H9 (cell line): ENCODE measurements at regions not wholly inside any gene's neighbourhood (a gene's known extent, or its start where the extent isn't known, plus 50 kb on each side); places are given as distances from the start of the nearest gene placed in this dataset.

Experiments used
- DNase-seq: peaks from one replicate; pipeline ENCODE4 v3.0.0-alpha.2; 2017
- H2AFZ ChIP-seq: one replicate; pipeline ENCODE4 v1.6.1; 2013; ENCODE audit warnings: mild to moderate bottlenecking, low read length, control low read depth, moderate library complexity
- H2AK5ac ChIP-seq: 2 replicates; pipeline ENCODE4 v1.6.1; 2013; ENCODE audit warnings: low read length, control low read depth, mixed read lengths; ENCODE audit not compliant: insufficient read length
- H2BK120ac ChIP-seq: one replicate; pipeline ENCODE4 v1.6.1; 2013; ENCODE audit warnings: low read depth, mild to moderate bottlenecking, low read length, control low read depth, inconsistent platforms; ENCODE audit not compliant: poor library complexity, severe bottlenecking
- H2BK12ac ChIP-seq: 2 replicates; pipeline ENCODE4 v1.6.1; 2013; ENCODE audit warnings: low read length, control low read depth, mixed read lengths, low read depth; ENCODE audit not compliant: insufficient read length
- H2BK15ac ChIP-seq: 2 replicates; pipeline ENCODE4 v1.6.1; 2013; ENCODE audit warnings: low read depth, low read length, control low read depth
- H2BK20ac ChIP-seq: one replicate; pipeline ENCODE4 v1.6.1; 2013; ENCODE audit warnings: low read depth, mild to moderate bottlenecking, low read length, control low read depth, inconsistent platforms; ENCODE audit not compliant: poor library complexity, severe bottlenecking
- H2BK5ac ChIP-seq: 2 replicates; pipeline ENCODE4 v1.6.1; 2013; ENCODE audit warnings: low read length, control low read depth, mixed read lengths; ENCODE audit not compliant: insufficient read length
- H3K14ac ChIP-seq: 2 replicates; pipeline ENCODE4 v1.6.1; 2013; ENCODE audit warnings: low read length, control low read depth; ENCODE audit not compliant: insufficient read depth
- H3K18ac ChIP-seq: 2 replicates; pipeline ENCODE4 v1.6.1; 2013; ENCODE audit warnings: low read depth, mild to moderate bottlenecking, mixed read lengths, low read length, control low read depth; ENCODE audit not compliant: insufficient read length
- H3K23ac ChIP-seq: 2 replicates; pipeline ENCODE4 v1.6.1; 2013; ENCODE audit warnings: low read length, control low read depth, mixed read lengths, low read depth; ENCODE audit not compliant: insufficient read length
- H3K23me2 ChIP-seq: 2 replicates; pipeline ENCODE4 v1.6.1; 2013; ENCODE audit warnings: low read depth, mild to moderate bottlenecking, mixed read lengths, low read length, control low read depth; ENCODE audit not compliant: insufficient read length, poor library complexity, severe bottlenecking
- H3K27ac ChIP-seq: 2 replicates; pipeline ENCODE4 v1.5.1; 2013; ENCODE audit warnings: low read length, control low read depth, mixed read lengths, low read depth; ENCODE audit not compliant: insufficient read length
- H3K27me3 ChIP-seq: 2 replicates; pipeline ENCODE4 v1.6.1; 2013; ENCODE audit warnings: low read length, control low read depth, inconsistent platforms; ENCODE audit not compliant: insufficient read depth
- H3K4ac ChIP-seq: 2 replicates; pipeline ENCODE4 v1.6.1; 2013; ENCODE audit warnings: low read depth, mild to moderate bottlenecking, control low read depth, inconsistent platforms, low read length, moderate library complexity
- H3K4me1 ChIP-seq: 2 replicates; pipeline ENCODE4 v1.6.1; 2013; ENCODE audit warnings: low read length, control low read depth, inconsistent platforms; ENCODE audit not compliant: insufficient read depth
- H3K4me2 ChIP-seq: 2 replicates; pipeline ENCODE4 v1.6.1; 2013; ENCODE audit warnings: low read length, control low read depth, mixed read lengths; ENCODE audit not compliant: insufficient read length, insufficient read depth
- H3K56ac ChIP-seq: 2 replicates; pipeline ENCODE4 v1.6.1; 2013; ENCODE audit warnings: low read depth, mild to moderate bottlenecking, mixed read lengths, low read length, control low read depth; ENCODE audit not compliant: insufficient read length
- H3K79me1 ChIP-seq: 2 replicates; pipeline ENCODE4 v1.6.1; 2013; ENCODE audit warnings: low read depth, mild to moderate bottlenecking, moderate library complexity, low read length, control low read depth, inconsistent platforms; ENCODE audit not compliant: insufficient read depth, poor library complexity, severe bottlenecking
- H3K79me2 ChIP-seq: 2 replicates; pipeline ENCODE4 v1.6.1; 2013; ENCODE audit warnings: low read length, control low read depth, inconsistent platforms; ENCODE audit not compliant: insufficient read depth
- H3K9ac ChIP-seq: 2 replicates; pipeline ENCODE4 v1.6.1; 2013; ENCODE audit warnings: low read length, control low read depth, mixed read lengths; ENCODE audit not compliant: insufficient read length; ENCODE audit errors: extremely low read depth
- H3K9me3 ChIP-seq: one replicate; pipeline ENCODE4 v1.6.1; 2013; ENCODE audit warnings: low read depth, low read length, inconsistent platforms; ENCODE audit not compliant: control insufficient read depth
- H3T11ph ChIP-seq: one replicate; pipeline ENCODE4 v1.6.1; 2013; ENCODE audit warnings: mild to moderate bottlenecking, low read length, control low read depth, inconsistent platforms
- H4K20me1 ChIP-seq: one replicate; pipeline ENCODE4 v1.6.1; 2013; ENCODE audit not compliant: control insufficient read depth, insufficient read length, insufficient read depth
- H4K5ac ChIP-seq: 2 replicates; pipeline ENCODE4 v1.6.1; 2013; ENCODE audit warnings: low read depth, mild to moderate bottlenecking, mixed read lengths, low read length, control low read depth; ENCODE audit not compliant: insufficient read length
- H4K8ac ChIP-seq: replicated peaks from 2 replicates; pipeline ENCODE4 v1.6.1; 2013; ENCODE audit warnings: low read length, control low read depth, mixed read lengths, low read depth; ENCODE audit not compliant: insufficient read length
- H4K91ac ChIP-seq: 2 replicates; pipeline ENCODE4 v1.6.1; 2013; ENCODE audit warnings: low read depth, mild to moderate bottlenecking, moderate library complexity, mixed read lengths, low read length, control low read depth; ENCODE audit not compliant: insufficient read length
- H3K27ac Mint-ChIP-seq, 3 experiments: 2 replicates in 2 of 3; 3 replicates in 1 of 3; pipeline ENCODE4 v1.8.0; 2020 to 2021; ENCODE audit warnings: mixed read lengths in 3 of 3, mild to moderate bottlenecking in 1 of 3, moderate library complexity in 1 of 3
- H3K27me3 Mint-ChIP-seq: 2 replicates; pipeline ENCODE4 v1.8.0; 2021; ENCODE audit warnings: low read depth, mild to moderate bottlenecking, moderate library complexity, mixed read lengths
- H3K36me3 Mint-ChIP-seq, 3 experiments: 2 replicates in 2 of 3; 3 replicates in 1 of 3; pipeline ENCODE4 v1.8.0; 2020 to 2021; ENCODE audit warnings: low read depth in 3 of 3, mixed read lengths in 3 of 3; ENCODE audit not compliant: insufficient read depth in 1 of 3
- H3K4me1 Mint-ChIP-seq, 2 experiments: 2 replicates each; pipeline ENCODE4 v1.8.0; 2020; ENCODE audit warnings: mixed read lengths in 2 of 2
- H3K4me3 Mint-ChIP-seq, 2 experiments: 2 replicates in 1 of 2; 3 replicates in 1 of 2; pipeline ENCODE4 v1.8.0; 2020 to 2021; ENCODE audit warnings: mild to moderate bottlenecking in 2 of 2, mixed read lengths in 2 of 2, moderate library complexity in 1 of 2
- H3K9me3 Mint-ChIP-seq, 2 experiments: 2 replicates in 1 of 2; 3 replicates in 1 of 2; pipeline ENCODE4 v1.8.0; 2020; ENCODE audit warnings: mild to moderate bottlenecking in 2 of 2, mixed read lengths in 2 of 2, moderate library complexity in 1 of 2
- CTCF ChIP-seq: fragments of 200-600 bp; sonication (generic); conservative IDR thresholded peaks from 3 replicates; pipeline ENCODE4 v1.8.0; 2021; ENCODE audit warnings: antibody characterized with exemption, mild to moderate bottlenecking

- Histone ChIP-seq H2AK5ac (no peak overlapping the region), H4K5ac (no peak overlapping the region), H3K79me1 (no peaks in the 10 kb centered on the region), H2BK5ac (no peak overlapping the region), H3K18ac (no peak overlapping the region), H3K9me3 (no peaks in the 10 kb centered on the region), H3K9ac (no peak overlapping the region), H3K27ac (no peak overlapping the region), H4K8ac (no peak overlapping the region), H3K14ac (no peak overlapping the region), H3K56ac (no peak overlapping the region), H2BK15ac (no peak overlapping the region), H3K23ac (no peak overlapping the region), H2BK12ac (no peak overlapping the region), H2BK120ac (no peak overlapping the region), H3K4ac (no peak overlapping the region), H3K4me2 (no peak overlapping the region), H2AFZ (no peak overlapping the region), H4K91ac (no peak overlapping the region), H3K4me1 (no peaks in the 10 kb centered on the region), H2BK20ac (no peak overlapping the region), H3T11ph (no peak overlapping the region), H3K27me3 (no peaks in the 10 kb centered on the region), H3K23me2 (no peaks in the 10 kb centered on the region), H3K79me2 (no peaks in the 10 kb centered on the region), H4K20me1 (no peaks in the 10 kb centered on the region)
- no peak for DNase-seq
- Mint-ChIP-seq H3K4me1 (no peaks in the 10 kb centered on the region), H3K4me3 (no peak overlapping the region), H3K36me3 (no peaks in the 10 kb centered on the region), H3K9me3 (no peaks in the 10 kb centered on the region), H3K27ac (no peak overlapping the region), H3K27me3 (no peaks in the 10 kb centered on the region)
- no peak for TF ChIP-seq CTCF
These were observed 295.8 kb upstream of the ZNF804A start for GRCh38 chr2:184302506-184302905.
